Astrocyte of the cerebellum (primary cell): ENCODE measurements at regions not wholly inside any gene's neighbourhood (a gene's known extent, or its start where the extent isn't known, plus 50 kb on each side); places are given as distances from the start of the nearest gene placed in this dataset.

Source experiments
- DNase-seq: peaks from one replicate; pipeline ENCODE4 v3.0.0-alpha.2; 2011; ENCODE audit warnings: low read depth
- H3K4me3 ChIP-seq: 2 replicates; pipeline ENCODE4 v1.5.1; 2011; ENCODE audit warnings: mild to moderate bottlenecking, low read depth, low read length, moderate library complexity
- CTCF ChIP-seq: IDR thresholded peaks from 2 replicates; pipeline ENCODE4 v1.5.1; 2012; ENCODE audit warnings: low read length, low read depth, moderate library complexity, mild to moderate bottlenecking; ENCODE audit errors: missing control alignments
- in situ Hi-C: cut with HindIII; loops from 2 replicates; pipeline ENCODE4 v1.10.0; 2017; ENCODE audit warnings: low sequenced_read_pairs

- no peak overlapping the region for H3K4me3 ChIP-seq
- TF ChIP-seq CTCF, result no peak
- in situ Hi-C loops, result no loop called here
- no peak for DNase-seq
Observed at GRCh38 chr7:126303926-126304325, 948.8 kb downstream of the GRM8 start.

GRCh38 chr7:126302639-126303038 lies 950.1 kb downstream of the GRM8 start:
- TF ChIP-seq CTCF, result no peak
- H3K4me3 ChIP-seq, result no peak overlapping the region
- in situ Hi-C loops, result no loop called here
- DNase-seq, result no peak

- in situ Hi-C loops, result no loop called here
- no peak for DNase-seq
- H3K4me3 ChIP-seq, result no peak overlapping the region
- TF ChIP-seq CTCF, result no peak
Observed at GRCh38 chr7:126286317-126286716, 966.4 kb downstream of the GRM8 start.

GRCh38 chr7:126236261-126236660 lies 1016.5 kb downstream of the GRM8 start:
- TF ChIP-seq CTCF, result no peak
- in situ Hi-C loops, result no loop called here
- DNase-seq, result no peak
- no peak overlapping the region for H3K4me3 ChIP-seq

GRCh38 chr7:126228356-126229061 lies 1024.2 kb downstream of the GRM8 start:
- DNase-seq, result no peak
- no peak for TF ChIP-seq CTCF
- H3K4me3 ChIP-seq, result no peak overlapping the region
- in situ Hi-C loops, result no loop called here

GRCh38 chr7:126227643-126228042 lies 1025.1 kb downstream of the GRM8 start:
- H3K4me3 ChIP-seq, result no peak overlapping the region
- TF ChIP-seq CTCF, result no peak
- in situ Hi-C loops, result no loop called here
- no peak for DNase-seq
